ENCODE measurements at regions not wholly inside any gene's neighbourhood (a gene's known extent, or its start where the extent isn't known, plus 50 kb on each side); places are given as distances from the start of the nearest gene placed in this dataset.

- Histone ChIP-seq H3F3A (replicated peaks; ENCODE audit: insufficient read depth) (no peaks in the 10 kb centered on the region), H3K27ac (ENCODE audit: low read depth in 2 of 2, low read length in 1 of 2) (no peak overlapping the region), H3K4me2 (no peak overlapping the region), H4K20me1 (ENCODE audit: insufficient read depth) (no peaks in the 10 kb centered on the region), H3K9me2 (no peaks in the 10 kb centered on the region), H3K9me3 (no peaks in the 10 kb centered on the region), H3K9ac (no peak overlapping the region), H3K36me3 (replicated peaks in 1 of 2; ENCODE audit: control insufficient read depth in 1 of 2, insufficient read depth in 2 of 2, low read length in 1 of 2) (no peaks in the 10 kb centered on the region), H2AFZ (ENCODE audit: low read depth) (no peak overlapping the region), H3K79me2 (ENCODE audit: insufficient read depth) (no peaks in the 10 kb centered on the region), H3K4me1 (ENCODE audit: control insufficient read depth in 1 of 2, insufficient read depth in 2 of 2, low read depth in 1 of 2, low read length in 1 of 2) (no peaks in the 10 kb centered on the region; a peak in 1 of 4 replicates), H3K27me3 (ENCODE audit: insufficient read depth) (no peaks in the 10 kb centered on the region), H3K4me3 (ENCODE audit: low read depth in 2 of 2, low read length in 1 of 2) (no peak overlapping the region)
- ChIA-PET CTCF (no interaction called here), POLR2A (no interaction called here)
- TF ChIP-seq FOSL2 (IDR thresholded peaks at IDR 0.05; ENCODE audit: borderline replicate concordance, low read depth): no peak
- no peak for TF ChIP-seq NRF1 (IDR thresholded peaks at IDR 0.05; ENCODE audit: low read depth, low read length)
- TF ChIP-seq USF1 (IDR thresholded peaks at IDR 0.05; ENCODE audit: borderline replicate concordance, low read depth): no peak
- TF ChIP-seq ELF1 (IDR thresholded peaks at IDR 0.05): no peak
- TF ChIP-seq EP300 (IDR thresholded peaks at IDR 0.05; ENCODE audit: borderline replicate concordance in 1 of 2, low read depth in 1 of 2, low read length in 1 of 2): no peak
- no peak for TF ChIP-seq FOXM1 (IDR thresholded peaks at IDR 0.05; ENCODE audit: low read depth)
- TF ChIP-seq JUND (IDR thresholded peaks at IDR 0.05): no peak
- TF ChIP-seq EZH2phosphoT487 (IDR thresholded peaks at IDR 0.05; ENCODE audit: borderline replicate concordance, low read depth): no peak
- no peak for TF ChIP-seq MAX (IDR thresholded peaks at IDR 0.05; ENCODE audit: low read depth)
- TF ChIP-seq GATA2 (CRISPR knock-in tag; IDR thresholded peaks at IDR 0.05): no peak
- no peak for TF ChIP-seq POLR2AphosphoS5 (IDR thresholded peaks at IDR 0.05; ENCODE audit: low read depth, low read length)
- TF ChIP-seq SMC3 (IDR thresholded peaks at IDR 0.05; ENCODE audit: low read depth, low read length): no peak
- TF ChIP-seq, protein P1, sequence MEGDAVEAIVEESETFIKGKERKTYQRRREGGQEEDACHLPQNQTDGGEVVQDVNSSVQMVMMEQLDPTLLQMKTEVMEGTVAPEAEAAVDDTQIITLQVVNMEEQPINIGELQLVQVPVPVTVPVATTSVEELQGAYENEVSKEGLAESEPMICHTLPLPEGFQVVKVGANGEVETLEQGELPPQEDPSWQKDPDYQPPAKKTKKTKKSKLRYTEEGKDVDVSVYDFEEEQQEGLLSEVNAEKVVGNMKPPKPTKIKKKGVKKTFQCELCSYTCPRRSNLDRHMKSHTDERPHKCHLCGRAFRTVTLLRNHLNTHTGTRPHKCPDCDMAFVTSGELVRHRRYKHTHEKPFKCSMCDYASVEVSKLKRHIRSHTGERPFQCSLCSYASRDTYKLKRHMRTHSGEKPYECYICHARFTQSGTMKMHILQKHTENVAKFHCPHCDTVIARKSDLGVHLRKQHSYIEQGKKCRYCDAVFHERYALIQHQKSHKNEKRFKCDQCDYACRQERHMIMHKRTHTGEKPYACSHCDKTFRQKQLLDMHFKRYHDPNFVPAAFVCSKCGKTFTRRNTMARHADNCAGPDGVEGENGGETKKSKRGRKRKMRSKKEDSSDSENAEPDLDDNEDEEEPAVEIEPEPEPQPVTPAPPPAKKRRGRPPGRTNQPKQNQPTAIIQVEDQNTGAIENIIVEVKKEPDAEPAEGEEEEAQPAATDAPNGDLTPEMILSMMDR (IDR thresholded peaks at IDR 0.05): no peak
- TF ChIP-seq TAF1 (IDR thresholded peaks at IDR 0.05; ENCODE audit: borderline replicate concordance, low read depth, low read length): no peak
- no peak for TF ChIP-seq USF2 (IDR thresholded peaks at IDR 0.05; ENCODE audit: borderline replicate concordance, low read depth, low read length)
- TF ChIP-seq GABPA (IDR thresholded peaks at IDR 0.05; ENCODE audit: low read depth): no peak
- no peak for DNase-seq
These were observed 83.5 kb upstream of the GPR45 start for GRCh38 chr2:105158002-105158401.

- H3K4me2 ChIP-seq: no peak overlapping the region
- no peaks in the 10 kb centered on the region for H3K4me1 ChIP-seq (ENCODE audit: control insufficient read depth in 1 of 2, insufficient read depth in 2 of 2, low read depth in 1 of 2, low read length in 1 of 2)
- WGBS (ENCODE audit: low lambda C conversion rate): 17% methylated on average over 2 of the region's 2 CpGs
- H3K36me3 ChIP-seq (replicated peaks in 1 of 2; ENCODE audit: control insufficient read depth in 1 of 2, insufficient read depth in 2 of 2, low read length in 1 of 2): no peaks in the 10 kb centered on the region
- no peaks in the 10 kb centered on the region for H3K9me3 ChIP-seq
- no peak overlapping the region for H3K9ac ChIP-seq
- H3K9me2 ChIP-seq: no peaks in the 10 kb centered on the region
- no peaks in the 10 kb centered on the region for H3K79me2 ChIP-seq (ENCODE audit: insufficient read depth)
- no peak for DNase-seq
- POLR2A ChIA-PET: no interaction called here
- no peaks in the 10 kb centered on the region for H3F3A ChIP-seq (replicated peaks; ENCODE audit: insufficient read depth)
- CTCF ChIA-PET: interaction anchor here (1.1 to 1.5 kb wide), 4 partner anchors 9 to 52 kb away, joined by 3 to 5 read pairs (median 4); no protein-coding TSS in a partner anchor
- H3K27ac ChIP-seq (ENCODE audit: low read depth in 2 of 2, low read length in 1 of 2): no peak overlapping the region
- H3K27me3 ChIP-seq (ENCODE audit: insufficient read depth): no peaks in the 10 kb centered on the region; the same call in 1 of the 2 replicates
- H2AFZ ChIP-seq (ENCODE audit: low read depth): no peak overlapping the region
- H4K20me1 ChIP-seq (ENCODE audit: insufficient read depth): no peaks in the 10 kb centered on the region
- no peak overlapping the region for H3K4me3 ChIP-seq (ENCODE audit: low read depth in 2 of 2, low read length in 1 of 2)
- TF ChIP-seq USF1 (IDR thresholded peaks at IDR 0.05; ENCODE audit: borderline replicate concordance, low read depth) (no peak), ZBTB33 (IDR thresholded peaks at IDR 0.05; ENCODE audit: borderline replicate concordance, low read depth) (no peak), NRF1 (IDR thresholded peaks at IDR 0.05; ENCODE audit: low read depth, low read length) (no peak)
- TF ChIP-seq, protein P2, sequence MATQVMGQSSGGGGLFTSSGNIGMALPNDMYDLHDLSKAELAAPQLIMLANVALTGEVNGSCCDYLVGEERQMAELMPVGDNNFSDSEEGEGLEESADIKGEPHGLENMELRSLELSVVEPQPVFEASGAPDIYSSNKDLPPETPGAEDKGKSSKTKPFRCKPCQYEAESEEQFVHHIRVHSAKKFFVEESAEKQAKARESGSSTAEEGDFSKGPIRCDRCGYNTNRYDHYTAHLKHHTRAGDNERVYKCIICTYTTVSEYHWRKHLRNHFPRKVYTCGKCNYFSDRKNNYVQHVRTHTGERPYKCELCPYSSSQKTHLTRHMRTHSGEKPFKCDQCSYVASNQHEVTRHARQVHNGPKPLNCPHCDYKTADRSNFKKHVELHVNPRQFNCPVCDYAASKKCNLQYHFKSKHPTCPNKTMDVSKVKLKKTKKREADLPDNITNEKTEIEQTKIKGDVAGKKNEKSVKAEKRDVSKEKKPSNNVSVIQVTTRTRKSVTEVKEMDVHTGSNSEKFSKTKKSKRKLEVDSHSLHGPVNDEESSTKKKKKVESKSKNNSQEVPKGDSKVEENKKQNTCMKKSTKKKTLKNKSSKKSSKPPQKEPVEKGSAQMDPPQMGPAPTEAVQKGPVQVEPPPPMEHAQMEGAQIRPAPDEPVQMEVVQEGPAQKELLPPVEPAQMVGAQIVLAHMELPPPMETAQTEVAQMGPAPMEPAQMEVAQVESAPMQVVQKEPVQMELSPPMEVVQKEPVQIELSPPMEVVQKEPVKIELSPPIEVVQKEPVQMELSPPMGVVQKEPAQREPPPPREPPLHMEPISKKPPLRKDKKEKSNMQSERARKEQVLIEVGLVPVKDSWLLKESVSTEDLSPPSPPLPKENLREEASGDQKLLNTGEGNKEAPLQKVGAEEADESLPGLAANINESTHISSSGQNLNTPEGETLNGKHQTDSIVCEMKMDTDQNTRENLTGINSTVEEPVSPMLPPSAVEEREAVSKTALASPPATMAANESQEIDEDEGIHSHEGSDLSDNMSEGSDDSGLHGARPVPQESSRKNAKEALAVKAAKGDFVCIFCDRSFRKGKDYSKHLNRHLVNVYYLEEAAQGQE (IDR thresholded peaks at IDR 0.05; ENCODE audit: low read depth, low read length): no peak
These were observed 74.9 kb upstream of the GPR45 start for GRCh38 chr2:105166688-105167087.

All from SK-N-SH (cell line).